ENCODE measurements at regions not wholly inside any gene's neighbourhood (a gene's known extent, or its start where the extent isn't known, plus 50 kb on each side); places are given as distances from the start of the nearest gene placed in this dataset.

DNA sequence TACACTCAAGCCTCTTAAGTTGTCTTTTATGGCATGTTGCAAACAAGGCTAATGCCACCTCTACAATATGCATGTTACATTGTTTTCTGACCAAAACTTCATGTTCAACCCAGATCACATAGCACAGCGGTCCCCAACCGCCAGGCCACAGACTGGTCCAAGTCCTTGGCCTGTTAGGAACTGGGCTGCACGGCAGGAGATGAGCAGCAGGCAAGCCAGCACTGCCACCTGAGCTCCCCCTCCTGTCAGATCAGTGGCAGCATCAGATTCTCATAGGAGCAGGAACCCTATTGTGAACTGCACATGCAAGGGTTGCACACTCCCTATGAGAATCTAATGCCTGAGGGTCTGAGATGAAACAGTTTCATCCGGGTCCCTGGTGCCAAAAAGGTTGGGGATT is 324.8 kb upstream of the CHAC2 start:
- Mint-ChIP-seq H3K4me3 (ENCODE audit: unreplicated experiment) (no peak overlapping the region), H3K27me3 (ENCODE audit: insufficient read depth, unreplicated experiment) (no peaks in the 10 kb centered on the region), H3K36me3 (ENCODE audit: insufficient read depth, unreplicated experiment) (no peaks in the 10 kb centered on the region), H3K4me1 (ENCODE audit: insufficient read depth, unreplicated experiment) (peaks cover 14% of the 10 kb centered on the region), H3K27ac (ENCODE audit: low read depth, unreplicated experiment) (no peak overlapping the region), H3K9me3 (ENCODE audit: unreplicated experiment) (no peaks in the 10 kb centered on the region)
- intact Hi-C loops (cut with micrococcal nuclease), result loop anchor here (10.0 kb wide), 1 partner anchor 238 kb away; no protein-coding TSS in a partner anchor
- ChIA-PET POLR2A (no interaction called here), CTCF (interaction anchor here (0.8 kb wide), 1 partner anchor 18 kb away, joined by 3 read pairs; no protein-coding TSS in a partner anchor)
- BruUV-seq (replicated peaks), result no TSS peak
- TF ChIP-seq, protein P1, sequence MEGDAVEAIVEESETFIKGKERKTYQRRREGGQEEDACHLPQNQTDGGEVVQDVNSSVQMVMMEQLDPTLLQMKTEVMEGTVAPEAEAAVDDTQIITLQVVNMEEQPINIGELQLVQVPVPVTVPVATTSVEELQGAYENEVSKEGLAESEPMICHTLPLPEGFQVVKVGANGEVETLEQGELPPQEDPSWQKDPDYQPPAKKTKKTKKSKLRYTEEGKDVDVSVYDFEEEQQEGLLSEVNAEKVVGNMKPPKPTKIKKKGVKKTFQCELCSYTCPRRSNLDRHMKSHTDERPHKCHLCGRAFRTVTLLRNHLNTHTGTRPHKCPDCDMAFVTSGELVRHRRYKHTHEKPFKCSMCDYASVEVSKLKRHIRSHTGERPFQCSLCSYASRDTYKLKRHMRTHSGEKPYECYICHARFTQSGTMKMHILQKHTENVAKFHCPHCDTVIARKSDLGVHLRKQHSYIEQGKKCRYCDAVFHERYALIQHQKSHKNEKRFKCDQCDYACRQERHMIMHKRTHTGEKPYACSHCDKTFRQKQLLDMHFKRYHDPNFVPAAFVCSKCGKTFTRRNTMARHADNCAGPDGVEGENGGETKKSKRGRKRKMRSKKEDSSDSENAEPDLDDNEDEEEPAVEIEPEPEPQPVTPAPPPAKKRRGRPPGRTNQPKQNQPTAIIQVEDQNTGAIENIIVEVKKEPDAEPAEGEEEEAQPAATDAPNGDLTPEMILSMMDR (IDR thresholded peaks at IDR 0.05; ENCODE audit: unreplicated experiment), result peak; percentile 12
- DNase-seq (ENCODE audit: unreplicated experiment), result peak; percentile 18

DNA sequence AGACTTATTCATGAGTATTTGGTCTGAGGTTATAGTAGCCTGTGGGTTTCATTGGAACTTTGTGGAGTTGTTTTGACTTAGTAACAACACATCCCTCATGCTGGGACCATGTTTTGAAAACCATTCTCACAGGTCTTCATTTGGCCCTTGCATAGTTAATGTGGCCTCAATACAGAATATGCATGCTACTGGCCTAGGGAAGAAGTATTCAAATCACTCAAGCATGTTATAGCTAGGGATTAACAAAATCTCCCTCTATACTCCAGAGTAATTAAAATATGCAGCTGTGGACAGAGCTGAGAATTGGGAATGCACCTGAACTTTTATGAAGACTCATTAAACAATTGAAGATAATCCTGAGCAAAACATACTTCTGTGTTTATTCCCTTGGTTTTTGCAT is 325.5 kb upstream of the CHAC2 start:
- H3K27ac Mint-ChIP-seq (ENCODE audit: low read depth, unreplicated experiment), result no peak overlapping the region
- no peak for DNase-seq (ENCODE audit: unreplicated experiment)
- H3K4me3 Mint-ChIP-seq (ENCODE audit: unreplicated experiment), result no peak overlapping the region
- H3K9me3 Mint-ChIP-seq (ENCODE audit: unreplicated experiment), result no peaks in the 10 kb centered on the region
- H3K36me3 Mint-ChIP-seq (ENCODE audit: insufficient read depth, unreplicated experiment), result no peaks in the 10 kb centered on the region
- no peaks in the 10 kb centered on the region for H3K27me3 Mint-ChIP-seq (ENCODE audit: insufficient read depth, unreplicated experiment)
- TF ChIP-seq, protein P1 (IDR thresholded peaks at IDR 0.05; ENCODE audit: unreplicated experiment), result no peak
- intact Hi-C loops (cut with micrococcal nuclease), result loop anchor here (10.0 kb wide), 1 partner anchor 237 kb away; no protein-coding TSS in a partner anchor
- BruUV-seq (replicated peaks), result no TSS peak
- H3K4me1 Mint-ChIP-seq (ENCODE audit: insufficient read depth, unreplicated experiment), result peaks cover 18% of the 10 kb centered on the region
- POLR2A ChIA-PET, result no interaction called here
- CTCF ChIA-PET, result interaction anchor here (0.8 to 0.9 kb wide), 2 partner anchors 10 to 18 kb away, joined by 3 to 4 read pairs; no protein-coding TSS in a partner anchor

DNA sequence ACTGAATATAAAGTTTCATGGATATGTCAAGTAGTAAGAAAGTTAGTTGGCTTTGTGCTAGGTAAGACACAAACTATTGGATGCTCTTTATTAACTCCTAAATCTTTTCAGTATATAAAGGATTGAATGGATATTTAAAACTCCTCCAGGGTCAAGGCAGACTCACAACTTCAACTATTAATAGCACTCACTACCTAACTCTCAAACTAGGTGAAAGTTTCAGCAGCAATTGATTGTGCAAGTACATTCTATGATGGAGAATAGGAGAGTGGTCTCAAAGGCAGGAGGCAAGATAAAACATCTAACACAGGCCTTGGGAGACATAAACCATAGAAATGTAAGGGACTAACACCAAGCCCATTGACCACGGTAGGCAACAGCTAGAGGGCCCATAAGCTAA is 328.9 kb upstream of the CHAC2 start:
- ChIA-PET CTCF (interaction anchor here (1.2 kb wide), 1 partner anchor 16 kb away, joined by 3 read pairs; no protein-coding TSS in a partner anchor), POLR2A (no interaction called here)
- TF ChIP-seq, protein P1 (IDR thresholded peaks at IDR 0.05; ENCODE audit: unreplicated experiment), result no peak
- H3K4me1 Mint-ChIP-seq (ENCODE audit: insufficient read depth, unreplicated experiment), result peaks cover 11% of the 10 kb centered on the region
- BruUV-seq (replicated peaks), result no TSS peak
- no peak for DNase-seq (ENCODE audit: unreplicated experiment)
- no peaks in the 10 kb centered on the region for H3K9me3 Mint-ChIP-seq (ENCODE audit: unreplicated experiment)
- intact Hi-C loops (cut with micrococcal nuclease), result no loop called here
- no peak overlapping the region for H3K27ac Mint-ChIP-seq (ENCODE audit: low read depth, unreplicated experiment)
- H3K27me3 Mint-ChIP-seq (ENCODE audit: insufficient read depth, unreplicated experiment), result no peaks in the 10 kb centered on the region
- no peak overlapping the region for H3K4me3 Mint-ChIP-seq (ENCODE audit: unreplicated experiment)
- H3K36me3 Mint-ChIP-seq (ENCODE audit: insufficient read depth, unreplicated experiment), result no peaks in the 10 kb centered on the region

DNA sequence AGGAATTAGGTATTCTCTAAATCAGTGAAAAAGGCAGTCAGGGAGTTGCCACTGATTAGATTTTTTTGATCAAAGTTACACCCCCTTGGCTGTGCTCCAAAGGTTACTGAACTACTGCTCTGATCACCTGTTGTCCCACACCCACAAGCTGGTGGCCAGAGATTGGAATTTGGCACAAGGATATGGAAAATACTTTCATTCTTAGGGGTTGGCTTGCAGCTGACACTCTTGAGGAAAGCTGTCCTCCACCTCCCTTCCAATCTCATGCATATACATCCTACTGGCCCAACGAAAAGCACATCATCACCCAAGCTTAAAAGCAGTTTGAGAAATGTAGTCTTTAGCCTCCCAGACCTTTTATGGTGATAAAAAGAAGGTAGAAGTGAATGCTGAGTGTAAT is 329.5 kb upstream of the CHAC2 start:
- no peaks in the 10 kb centered on the region for H3K9me3 Mint-ChIP-seq (ENCODE audit: unreplicated experiment)
- TF ChIP-seq, protein P1 (IDR thresholded peaks at IDR 0.05; ENCODE audit: unreplicated experiment), result no peak
- H3K36me3 Mint-ChIP-seq (ENCODE audit: insufficient read depth, unreplicated experiment), result no peaks in the 10 kb centered on the region
- peaks cover 11% of the 10 kb centered on the region for H3K4me1 Mint-ChIP-seq (ENCODE audit: insufficient read depth, unreplicated experiment)
- CTCF ChIA-PET, result no interaction called here
- intact Hi-C loops (cut with micrococcal nuclease), result no loop called here
- H3K27ac Mint-ChIP-seq (ENCODE audit: low read depth, unreplicated experiment), result no peak overlapping the region
- BruUV-seq (replicated peaks), result no TSS peak
- H3K4me3 Mint-ChIP-seq (ENCODE audit: unreplicated experiment), result no peak overlapping the region
- no peaks in the 10 kb centered on the region for H3K27me3 Mint-ChIP-seq (ENCODE audit: insufficient read depth, unreplicated experiment)
- POLR2A ChIA-PET, result no interaction called here
- DNase-seq (ENCODE audit: unreplicated experiment), result no peak
